AG04450 (cell line): ENCODE measurements at regions not wholly inside any gene's neighbourhood (a gene's known extent, or its start where the extent isn't known, plus 50 kb on each side); places are given as distances from the start of the nearest gene placed in this dataset.

Source experiments
- CTCF ChIA-PET: fragments of 300-600, 350-600 bp; formaldehyde crosslinking; extraction: SDS; loops from one replicate; lab custom pipeline; 2022; ENCODE audit warnings: antibody characterized with exemption, inconsistent platforms; lab: Charles Lee
- POLR2A ChIA-PET: fragments of 350-600 bp; formaldehyde crosslinking; extraction: SDS; loops from one replicate; lab custom pipeline; 2021; ENCODE audit warnings: antibody characterized with exemption, inconsistent platforms; lab: Yijun Ruan, JAX
- DNase-seq: peaks from one replicate; pipeline ENCODE4 v3.0.0-alpha.2; 2011; ENCODE audit warnings: low read depth, low spot score
- H3K27ac ChIP-seq: one replicate; pipeline ENCODE4 v1.5.1; 2012; ENCODE audit warnings: low read depth, low read length, control low read depth
- H3K27me3 ChIP-seq: one replicate; pipeline ENCODE4 v1.6.0; 2012; ENCODE audit warnings: low read length; ENCODE audit not compliant: control insufficient read depth, insufficient read depth
- H3K4me3 ChIP-seq: 2 replicates; pipeline ENCODE4 v1.5.1; 2011; ENCODE audit warnings: mild to moderate bottlenecking, low read depth, low read length, control low read depth
- H3K9me3 ChIP-seq: 2 replicates; pipeline ENCODE4 v1.5.1; 2012; ENCODE audit warnings: low read length; ENCODE audit not compliant: control insufficient read depth, insufficient read depth
- CTCF ChIP-seq: IDR thresholded peaks from 2 replicates; pipeline ENCODE4 v1.5.1; 2011; ENCODE audit warnings: low read depth, low read length, control low read depth, inconsistent platforms

- DNase-seq: no peak
- H3K27me3 ChIP-seq: no peaks in the 10 kb centered on the region
- CTCF ChIA-PET: interaction anchor here (0.6 to 3.0 kb wide), 78 partner anchors 9 to 1605 kb away, joined by 3 to 55 read pairs (median 4); no protein-coding TSS in a partner anchor
- H3K9me3 ChIP-seq: no peaks in the 10 kb centered on the region
- no peak for TF ChIP-seq CTCF
- H3K4me3 ChIP-seq: no peak overlapping the region
- no peak overlapping the region for H3K27ac ChIP-seq
- POLR2A ChIA-PET: interaction anchor here (0.6 to 1.3 kb wide), 3 partner anchors 233 to 327 kb away, joined by 3 read pairs; no protein-coding TSS in a partner anchor
Measured at GRCh38 chr12:46124132-46124847, 133.9 kb upstream of the SCAF11 start.

GRCh38 chr12:46112364-46112763 lies 122.0 kb upstream of the SCAF11 start:
- POLR2A ChIA-PET: no interaction called here
- CTCF ChIA-PET: interaction anchor here (1.2 to 2.8 kb wide), 2 partner anchors 10 to 13 kb away, joined by 3 to 17 read pairs; no protein-coding TSS in a partner anchor
- no peak for TF ChIP-seq CTCF
- no peak for DNase-seq
- H3K27me3 ChIP-seq: no peaks in the 10 kb centered on the region
- H3K4me3 ChIP-seq: no peak overlapping the region
- H3K9me3 ChIP-seq: no peaks in the 10 kb centered on the region
- H3K27ac ChIP-seq: no peak overlapping the region

- TF ChIP-seq CTCF: no peak
- no peak overlapping the region for H3K27ac ChIP-seq
- no peaks in the 10 kb centered on the region for H3K27me3 ChIP-seq
- no peak for DNase-seq
- no peak overlapping the region for H3K4me3 ChIP-seq
- ChIA-PET POLR2A (no interaction called here), CTCF (interaction anchor here (0.6 to 2.8 kb wide), 3 partner anchors 9 to 1516 kb away, joined by 3 to 17 read pairs (median 3); no protein-coding TSS in a partner anchor)
- no peaks in the 10 kb centered on the region for H3K9me3 ChIP-seq
Measured at GRCh38 chr12:46111715-46112114, 121.3 kb upstream of the SCAF11 start.

DNA sequence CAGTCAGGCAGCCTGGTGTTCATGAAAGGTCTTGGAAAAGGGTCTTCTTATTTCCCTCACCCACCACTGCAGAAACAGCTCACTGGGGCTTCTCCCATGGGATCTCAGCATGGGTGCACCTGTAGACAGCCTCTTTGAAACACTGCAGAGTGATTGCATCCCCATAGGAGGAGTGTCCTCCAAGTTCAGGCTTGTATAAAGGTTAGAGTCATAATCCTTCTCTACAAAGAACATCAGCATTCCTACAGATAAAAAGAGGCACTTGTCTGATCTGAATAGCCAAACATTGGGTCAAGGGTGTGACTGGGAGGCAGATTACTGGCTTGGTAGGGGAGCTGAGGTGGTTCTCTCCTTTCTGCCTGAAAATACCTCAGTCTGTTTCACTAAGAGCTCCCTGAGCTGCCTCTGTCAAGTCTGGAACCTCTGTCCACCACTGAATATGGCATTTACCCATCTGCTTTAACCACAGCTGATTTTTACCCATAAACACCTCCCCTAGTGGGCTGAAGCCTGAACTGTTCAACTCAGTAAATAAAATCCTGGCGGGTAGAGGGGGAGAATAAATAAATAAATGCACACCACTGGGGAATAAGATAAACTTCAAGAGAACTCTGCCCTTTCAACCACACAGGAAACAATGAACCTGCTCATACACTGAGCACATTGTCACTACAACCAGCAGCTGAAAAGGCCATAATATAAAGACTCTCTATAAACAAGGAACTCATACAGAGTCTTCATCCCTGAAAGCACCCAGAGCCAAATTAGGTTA lies 120.7 kb upstream of the SCAF11 start:
- CTCF ChIA-PET: interaction anchor here (0.6 to 2.8 kb wide), 4 partner anchors 8 to 1517 kb away, joined by 3 to 17 read pairs (median 3); no protein-coding TSS in a partner anchor
- peak; percentile 37; the same call in 1 of the 2 replicates for TF ChIP-seq CTCF
- POLR2A ChIA-PET: no interaction called here
- Histone ChIP-seq H3K4me3 (no peak overlapping the region), H3K27me3 (peaks cover 2% of the 10 kb centered on the region), H3K27ac (no peak overlapping the region), H3K9me3 (no peaks in the 10 kb centered on the region)
- no peak for DNase-seq

DNA sequence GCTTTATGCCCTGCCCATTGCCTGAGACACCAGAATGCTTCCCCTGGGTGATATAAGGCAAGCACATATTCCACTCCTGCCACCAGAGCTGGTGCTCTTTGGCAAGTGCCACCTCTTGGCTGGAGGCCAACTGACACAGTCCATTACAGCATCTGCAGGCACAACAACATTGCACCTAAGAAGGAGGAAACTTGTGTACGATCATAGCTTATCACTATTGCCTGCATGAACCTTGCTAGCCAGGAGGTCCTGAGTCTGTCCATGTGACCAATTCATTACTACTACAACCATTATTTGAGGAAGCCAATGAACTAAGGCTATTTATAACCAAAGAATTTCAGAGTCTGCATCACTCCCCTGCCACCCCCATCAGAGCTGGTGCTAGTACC lies 119.8 kb upstream of the SCAF11 start:
- ChIA-PET CTCF (interaction anchor here (0.6 to 2.8 kb wide), 3 partner anchors 15 to 1199 kb away, joined by 3 to 17 read pairs (median 4); no protein-coding TSS in a partner anchor), POLR2A (no interaction called here)
- H3K9me3 ChIP-seq: no peaks in the 10 kb centered on the region
- TF ChIP-seq CTCF: no peak
- H3K27me3 ChIP-seq: peaks cover 2% of the 10 kb centered on the region
- H3K27ac ChIP-seq: no peak overlapping the region
- no peak for DNase-seq
- no peak overlapping the region for H3K4me3 ChIP-seq
